SK-N-SH treated with all-trans-retinoic acid at 6 μM for 48 hours (cell line): ENCODE measurements at regions not wholly inside any gene's neighbourhood (a gene's known extent, or its start where the extent isn't known, plus 50 kb on each side); places are given as distances from the start of the nearest gene placed in this dataset.

Experiments
- BACH2 ChIP-seq: fragments of 250-450 bp; sonication (Bioruptor Pico); IDR thresholded peaks from 2 replicates; pipeline ENCODE4 v1.9.0; 2021; ENCODE audit warnings: mild to moderate bottlenecking, borderline replicate concordance
- GLIS3 ChIP-seq: fragments of 250-450 bp; sonication (Bioruptor Pico); IDR thresholded peaks from 2 replicates; pipeline ENCODE4 v1.5.0; 2020; ENCODE audit warnings: mild to moderate bottlenecking, moderate library complexity
- OSR1 ChIP-seq: fragments of 250-450 bp; sonication (Bioruptor Pico); IDR thresholded peaks from 2 replicates; pipeline ENCODE4 v1.8.0; 2022; ENCODE audit warnings: moderate library complexity, mild to moderate bottlenecking, inconsistent platforms
- PATZ1 ChIP-seq: fragments of 250-450 bp; sonication (Bioruptor Pico); IDR thresholded peaks from 2 replicates; pipeline ENCODE4 v1.8.0; 2020; ENCODE audit warnings: mild to moderate bottlenecking, moderate library complexity, borderline replicate concordance
- RARB ChIP-seq: fragments of 250-450 bp; sonication (Bioruptor Pico); IDR thresholded peaks from 2 replicates; pipeline ENCODE4 v1.8.0; 2021; ENCODE audit warnings: mild to moderate bottlenecking, moderate library complexity
- SNAI2 ChIP-seq: fragments of 250-450 bp; sonication (Bioruptor Pico); IDR thresholded peaks from 2 replicates; pipeline ENCODE4 v1.5.0; 2020; ENCODE audit warnings: mild to moderate bottlenecking, moderate library complexity
- TCF4 ChIP-seq: fragments of 250-450 bp; sonication (Bioruptor Pico); IDR thresholded peaks from 2 replicates; pipeline ENCODE4 v1.8.0; 2021; ENCODE audit warnings: mild to moderate bottlenecking, moderate library complexity, borderline replicate concordance
- TOX ChIP-seq: fragments of 250-450 bp; sonication (Bioruptor Pico); IDR thresholded peaks from 2 replicates; pipeline ENCODE4 v1.8.0; 2021; ENCODE audit warnings: mild to moderate bottlenecking, moderate library complexity, borderline replicate concordance
- TSHZ2 ChIP-seq: fragments of 250-450 bp; sonication (Bioruptor Pico); IDR thresholded peaks from 2 replicates; pipeline ENCODE4 v1.5.0; 2020; ENCODE audit warnings: mild to moderate bottlenecking, moderate library complexity
- ZC3H10 ChIP-seq: fragments of 250-450 bp; sonication (Bioruptor Pico); IDR thresholded peaks from 2 replicates; pipeline ENCODE4 v1.5.1; 2021; ENCODE audit warnings: mild to moderate bottlenecking, moderate library complexity
- ZFP3 ChIP-seq: fragments of 250-450 bp; sonication (Bioruptor Pico); IDR thresholded peaks from 2 replicates; pipeline ENCODE4 v1.5.0; 2020; ENCODE audit warnings: mild to moderate bottlenecking, moderate library complexity
- ZFP30 ChIP-seq: fragments of 450-650 bp; formaldehyde crosslinking; IDR thresholded peaks from 2 replicates; pipeline ENCODE4 v1.5.0; 2022; ENCODE audit warnings: mild to moderate bottlenecking, moderate library complexity
- ZNF70 ChIP-seq: fragments of 450-650 bp; formaldehyde crosslinking; IDR thresholded peaks from 2 replicates; pipeline ENCODE4 v1.5.0; 2020; ENCODE audit warnings: mild to moderate bottlenecking, moderate library complexity

- TF ChIP-seq BACH2 (CRISPR knock-in tag), result no peak
- TF ChIP-seq PATZ1 (CRISPR knock-in tag), result no peak
- no peak for TF ChIP-seq TSHZ2 (CRISPR knock-in tag)
- TF ChIP-seq GLIS3 (CRISPR knock-in tag), result no peak
- TF ChIP-seq TCF4 (CRISPR knock-in tag), result no peak
- no peak for TF ChIP-seq ZFP30 (CRISPR knock-in tag)
- no peak for TF ChIP-seq RARB (CRISPR knock-in tag)
- no peak for TF ChIP-seq ZNF70 (CRISPR knock-in tag)
- no peak for TF ChIP-seq ZC3H10 (CRISPR knock-in tag)
- no peak for TF ChIP-seq ZFP3 (CRISPR knock-in tag)
- TF ChIP-seq SNAI2, result no peak
- no peak for TF ChIP-seq TOX (CRISPR knock-in tag)
- no peak for TF ChIP-seq OSR1
Measured at GRCh38 chr4:182014164-182014563, 229.0 kb upstream of the TENM3 start.
